22Rv1 (cell line): ENCODE measurements at regions not wholly inside any gene's neighbourhood (a gene's known extent, or its start where the extent isn't known, plus 50 kb on each side); places are given as distances from the start of the nearest gene placed in this dataset.
"Not testable (repeated sequence)": the region's sequence is repeated elsewhere in the genome, so short reads cannot be mapped to it uniquely, and the experiment has no call there.

Source experiments
- H3K27ac ChIP-seq: fragments of 450-650 bp; 2 replicates; pipeline ENCODE4 v1.5.1; 2017
- ZFX ChIP-seq: fragments of 450-650 bp; IDR thresholded peaks from 2 replicates; pipeline ENCODE4 v1.6.1; 2017; ENCODE audit warnings: antibody characterized with exemption, borderline replicate concordance
- TF ChIP-seq, protein P1 (sequence below): fragments of 450-650 bp; IDR thresholded peaks from 2 replicates; pipeline ENCODE4 v1.5.1; 2017; ENCODE audit warnings: mild to moderate bottlenecking

DNA sequence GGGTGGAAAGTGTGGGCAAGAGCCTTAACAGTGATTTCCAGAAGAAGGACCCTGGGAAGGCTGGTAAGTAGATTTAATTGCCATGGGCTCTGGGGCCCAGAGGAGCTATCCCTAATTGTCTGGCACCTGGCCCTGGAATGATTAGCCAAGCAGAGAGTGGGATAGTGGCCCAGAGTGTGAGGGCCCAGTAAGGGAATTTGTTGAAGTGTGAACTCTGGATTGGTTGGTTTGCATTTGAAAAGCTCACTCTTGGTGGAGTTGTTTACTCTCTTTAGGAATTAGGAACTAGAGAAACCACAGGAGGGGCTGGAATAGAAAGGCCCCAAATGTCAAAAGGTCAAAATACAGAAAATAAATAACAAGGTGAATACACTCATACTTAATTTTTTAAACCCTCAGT lies 207.1 kb downstream of the GABRG2 start:
- no peak for TF ChIP-seq ZFX
- TF ChIP-seq, protein P1, sequence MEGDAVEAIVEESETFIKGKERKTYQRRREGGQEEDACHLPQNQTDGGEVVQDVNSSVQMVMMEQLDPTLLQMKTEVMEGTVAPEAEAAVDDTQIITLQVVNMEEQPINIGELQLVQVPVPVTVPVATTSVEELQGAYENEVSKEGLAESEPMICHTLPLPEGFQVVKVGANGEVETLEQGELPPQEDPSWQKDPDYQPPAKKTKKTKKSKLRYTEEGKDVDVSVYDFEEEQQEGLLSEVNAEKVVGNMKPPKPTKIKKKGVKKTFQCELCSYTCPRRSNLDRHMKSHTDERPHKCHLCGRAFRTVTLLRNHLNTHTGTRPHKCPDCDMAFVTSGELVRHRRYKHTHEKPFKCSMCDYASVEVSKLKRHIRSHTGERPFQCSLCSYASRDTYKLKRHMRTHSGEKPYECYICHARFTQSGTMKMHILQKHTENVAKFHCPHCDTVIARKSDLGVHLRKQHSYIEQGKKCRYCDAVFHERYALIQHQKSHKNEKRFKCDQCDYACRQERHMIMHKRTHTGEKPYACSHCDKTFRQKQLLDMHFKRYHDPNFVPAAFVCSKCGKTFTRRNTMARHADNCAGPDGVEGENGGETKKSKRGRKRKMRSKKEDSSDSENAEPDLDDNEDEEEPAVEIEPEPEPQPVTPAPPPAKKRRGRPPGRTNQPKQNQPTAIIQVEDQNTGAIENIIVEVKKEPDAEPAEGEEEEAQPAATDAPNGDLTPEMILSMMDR: no peak
- no peak overlapping the region for H3K27ac ChIP-seq

GRCh38 chr5:162275387-162275786 lies 207.8 kb downstream of the GABRG2 start:
- not testable (repeated sequence) for H3K27ac ChIP-seq

DNA sequence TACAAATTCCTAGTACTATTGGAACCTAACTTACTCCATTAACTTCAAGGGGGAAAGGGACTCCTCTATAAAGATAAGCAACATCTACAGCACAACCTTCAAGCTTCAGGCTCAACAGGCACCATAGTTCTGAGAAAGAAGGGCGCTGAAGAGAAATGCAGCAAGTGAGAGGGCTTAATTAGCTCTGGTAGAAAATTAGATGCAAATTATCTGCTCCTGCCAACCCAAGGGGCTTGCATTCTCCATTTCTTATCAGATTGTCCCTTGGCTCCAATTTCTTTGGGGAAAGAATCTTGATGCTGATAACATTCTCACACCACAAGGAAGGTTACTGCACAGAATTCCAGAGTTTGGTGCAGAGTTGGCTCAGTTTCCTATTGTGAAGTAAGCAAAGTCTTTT lies 214.6 kb downstream of the GABRG2 start:
- no peak overlapping the region for H3K27ac ChIP-seq
- TF ChIP-seq, protein P1: no peak
- no peak for TF ChIP-seq ZFX

- H3K27ac ChIP-seq: no peak overlapping the region
- no peak for TF ChIP-seq ZFX
- TF ChIP-seq, protein P1: no peak
These were observed 216.0 kb downstream of the GABRG2 start for GRCh38 chr5:162283609-162284008.

DNA sequence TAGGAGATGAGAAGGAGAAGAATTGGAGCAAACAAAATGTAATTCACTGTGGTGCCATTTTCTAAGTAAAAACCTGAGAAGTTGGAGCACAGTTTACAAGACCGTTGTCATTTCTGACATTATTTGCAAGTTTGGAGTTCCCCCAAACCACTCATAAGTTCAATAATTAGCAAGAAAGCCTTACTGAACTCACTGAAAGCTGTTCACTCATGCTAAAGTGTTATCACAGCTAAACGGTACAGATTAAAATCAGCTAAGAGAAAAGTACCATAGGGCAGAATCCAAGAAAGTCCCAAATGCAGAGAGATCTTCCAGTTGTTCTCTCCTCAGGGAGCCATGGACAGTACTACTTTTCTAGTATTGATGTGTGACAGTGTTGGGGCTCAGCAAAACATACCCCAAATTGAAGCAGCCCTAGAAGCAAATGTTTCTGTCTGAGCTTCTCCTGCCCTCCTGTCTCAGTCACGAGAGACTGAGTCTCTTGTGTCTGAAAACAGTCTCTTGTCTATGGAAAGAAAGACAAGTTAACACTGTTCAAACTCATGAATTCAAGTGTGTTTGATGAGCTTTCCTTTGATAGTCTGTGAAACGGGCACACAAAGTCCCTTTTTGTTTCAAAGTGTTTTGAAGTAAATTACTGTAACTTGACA lies 221.2 kb downstream of the GABRG2 start:
- H3K27ac ChIP-seq: no peak overlapping the region
- TF ChIP-seq ZFX: no peak
- TF ChIP-seq, protein P1: no peak

GRCh38 chr5:162289489-162289888 lies 221.9 kb downstream of the GABRG2 start:
- no peak overlapping the region for H3K27ac ChIP-seq
- TF ChIP-seq ZFX: no peak
- TF ChIP-seq, protein P1: no peak

GRCh38 chr5:162299793-162300192 lies 232.2 kb downstream of the GABRG2 start:
- TF ChIP-seq, protein P1: no peak
- no peak for TF ChIP-seq ZFX
- H3K27ac ChIP-seq: no peak overlapping the region

DNA sequence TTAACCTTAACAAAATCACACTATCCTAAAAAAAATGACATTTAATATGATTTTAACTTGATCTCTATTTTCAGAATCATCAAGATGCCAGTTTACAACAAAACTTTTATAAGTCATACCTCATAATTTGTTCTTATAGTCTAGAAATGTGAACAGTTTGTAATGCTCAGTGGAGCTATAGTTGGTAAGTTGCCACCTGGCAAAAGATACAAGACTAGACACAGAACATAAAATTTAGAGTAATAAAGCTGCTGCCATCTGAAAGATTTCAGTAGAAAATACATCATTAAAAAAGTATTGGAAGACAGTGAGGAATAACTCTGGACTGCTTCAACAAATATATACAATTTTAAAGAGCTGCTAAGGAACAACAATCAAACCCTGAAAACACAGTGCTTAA lies 233.8 kb downstream of the GABRG2 start:
- TF ChIP-seq, protein P1: no peak
- no peak for TF ChIP-seq ZFX
- no peak overlapping the region for H3K27ac ChIP-seq
